ENCODE measurements at regions not wholly inside any gene's neighbourhood (a gene's known extent, or its start where the extent isn't known, plus 50 kb on each side); places are given as distances from the start of the nearest gene placed in this dataset.

DNA sequence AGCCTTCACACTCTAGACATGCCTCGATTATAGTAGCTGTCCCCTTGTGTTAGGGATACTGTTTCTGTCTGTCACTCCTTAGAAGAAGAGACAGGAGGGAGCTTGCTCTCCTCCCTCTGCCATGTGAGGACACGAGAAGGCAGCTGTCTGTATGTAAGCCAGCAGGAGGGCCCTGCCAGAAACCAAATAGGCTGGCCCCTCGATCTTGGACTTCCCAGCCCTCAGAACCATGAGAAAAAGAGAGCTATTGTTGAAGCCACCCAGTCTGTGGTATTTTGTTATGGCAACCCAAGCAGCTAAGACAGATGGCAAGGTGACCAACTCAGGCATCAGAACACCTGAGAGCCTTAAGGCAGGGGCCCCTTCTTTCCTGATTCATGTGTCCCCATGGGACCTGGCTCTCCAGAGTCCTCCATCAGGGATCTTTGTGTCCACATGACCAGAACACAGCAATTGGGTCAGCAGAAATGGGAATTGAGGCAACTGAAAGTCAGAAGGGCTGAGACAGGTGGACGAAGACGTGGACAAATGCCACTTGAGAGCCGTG, 65.6 kb upstream of the NPAS1 start:
- TF ChIP-seq, protein P1, sequence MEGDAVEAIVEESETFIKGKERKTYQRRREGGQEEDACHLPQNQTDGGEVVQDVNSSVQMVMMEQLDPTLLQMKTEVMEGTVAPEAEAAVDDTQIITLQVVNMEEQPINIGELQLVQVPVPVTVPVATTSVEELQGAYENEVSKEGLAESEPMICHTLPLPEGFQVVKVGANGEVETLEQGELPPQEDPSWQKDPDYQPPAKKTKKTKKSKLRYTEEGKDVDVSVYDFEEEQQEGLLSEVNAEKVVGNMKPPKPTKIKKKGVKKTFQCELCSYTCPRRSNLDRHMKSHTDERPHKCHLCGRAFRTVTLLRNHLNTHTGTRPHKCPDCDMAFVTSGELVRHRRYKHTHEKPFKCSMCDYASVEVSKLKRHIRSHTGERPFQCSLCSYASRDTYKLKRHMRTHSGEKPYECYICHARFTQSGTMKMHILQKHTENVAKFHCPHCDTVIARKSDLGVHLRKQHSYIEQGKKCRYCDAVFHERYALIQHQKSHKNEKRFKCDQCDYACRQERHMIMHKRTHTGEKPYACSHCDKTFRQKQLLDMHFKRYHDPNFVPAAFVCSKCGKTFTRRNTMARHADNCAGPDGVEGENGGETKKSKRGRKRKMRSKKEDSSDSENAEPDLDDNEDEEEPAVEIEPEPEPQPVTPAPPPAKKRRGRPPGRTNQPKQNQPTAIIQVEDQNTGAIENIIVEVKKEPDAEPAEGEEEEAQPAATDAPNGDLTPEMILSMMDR (IDR thresholded peaks at IDR 0.05): no peak
- TF ChIP-seq EZH2 (IDR thresholded peaks at IDR 0.05) (no peak), EZH2phosphoT487 (IDR thresholded peaks at IDR 0.05) (no peak)

Data from neural progenitor cell (in vitro differentiated cells).